ENCODE measurements at regions not wholly inside any gene's neighbourhood (a gene's known extent, or its start where the extent isn't known, plus 50 kb on each side); places are given as distances from the start of the nearest gene placed in this dataset.

- no peaks in the 10 kb centered on the region for H3K4me1 Mint-ChIP-seq (ENCODE audit: low read depth)
- POLR2A ChIA-PET = no interaction called here
- no peak for DNase-seq
- Histone ChIP-seq H3K4me1 (ENCODE audit: insufficient read depth, low read length) (no peaks in the 10 kb centered on the region), H3K9me3 (ENCODE audit: control insufficient read depth in 1 of 2, insufficient read depth in 1 of 2, low read length in 2 of 2) (peaks cover 0 to 3% of the 10 kb centered on the region in 2 experiments), H3K27ac (ENCODE audit: low read depth in 1 of 2, low read length in 2 of 2) (no peak overlapping the region), H3K27me3 (ENCODE audit: control insufficient read depth in 1 of 2, insufficient read depth in 2 of 2, low read length in 2 of 2) (no peaks in the 10 kb centered on the region), H3K36me3 (ENCODE audit: insufficient read depth, low read length) (no peaks in the 10 kb centered on the region), H3K4me3 (ENCODE audit: low read length) (no peak overlapping the region)
- H3K27ac Mint-ChIP-seq = no peak overlapping the region
- no peak overlapping the region for H3K4me3 Mint-ChIP-seq
- TF ChIP-seq, protein P1, sequence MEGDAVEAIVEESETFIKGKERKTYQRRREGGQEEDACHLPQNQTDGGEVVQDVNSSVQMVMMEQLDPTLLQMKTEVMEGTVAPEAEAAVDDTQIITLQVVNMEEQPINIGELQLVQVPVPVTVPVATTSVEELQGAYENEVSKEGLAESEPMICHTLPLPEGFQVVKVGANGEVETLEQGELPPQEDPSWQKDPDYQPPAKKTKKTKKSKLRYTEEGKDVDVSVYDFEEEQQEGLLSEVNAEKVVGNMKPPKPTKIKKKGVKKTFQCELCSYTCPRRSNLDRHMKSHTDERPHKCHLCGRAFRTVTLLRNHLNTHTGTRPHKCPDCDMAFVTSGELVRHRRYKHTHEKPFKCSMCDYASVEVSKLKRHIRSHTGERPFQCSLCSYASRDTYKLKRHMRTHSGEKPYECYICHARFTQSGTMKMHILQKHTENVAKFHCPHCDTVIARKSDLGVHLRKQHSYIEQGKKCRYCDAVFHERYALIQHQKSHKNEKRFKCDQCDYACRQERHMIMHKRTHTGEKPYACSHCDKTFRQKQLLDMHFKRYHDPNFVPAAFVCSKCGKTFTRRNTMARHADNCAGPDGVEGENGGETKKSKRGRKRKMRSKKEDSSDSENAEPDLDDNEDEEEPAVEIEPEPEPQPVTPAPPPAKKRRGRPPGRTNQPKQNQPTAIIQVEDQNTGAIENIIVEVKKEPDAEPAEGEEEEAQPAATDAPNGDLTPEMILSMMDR (IDR thresholded peaks at IDR 0.05) = no peak
- CTCF ChIA-PET = no interaction called here
- H3K9me3 Mint-ChIP-seq = no peaks in the 10 kb centered on the region
- H3K36me3 Mint-ChIP-seq (ENCODE audit: low read depth) = no peaks in the 10 kb centered on the region
- H3K27me3 Mint-ChIP-seq = no peaks in the 10 kb centered on the region
- intact Hi-C loops (cut with DNase I, micrococcal nuclease) = no loop called here
- ATAC-seq (ENCODE audit: poor library complexity) = no peak
These were observed 155.6 kb upstream of the POU3F3 start for GRCh38 chr2:104698276-104698675.

- H3K9me3 ChIP-seq (ENCODE audit: control insufficient read depth in 1 of 2, insufficient read depth in 1 of 2, low read length in 2 of 2) = peaks cover 0 to 8% of the 10 kb centered on the region in 2 experiments
- H3K4me3 ChIP-seq (ENCODE audit: low read length) = no peak overlapping the region
- TF ChIP-seq, protein P1 (IDR thresholded peaks at IDR 0.05) = no peak
- Mint-ChIP-seq H3K4me1 (ENCODE audit: low read depth) (no peaks in the 10 kb centered on the region), H3K4me3 (no peak overlapping the region), H3K9me3 (no peaks in the 10 kb centered on the region), H3K36me3 (ENCODE audit: low read depth) (no peaks in the 10 kb centered on the region), H3K27me3 (no peaks in the 10 kb centered on the region), H3K27ac (no peak overlapping the region)
- no peaks in the 10 kb centered on the region for H3K36me3 ChIP-seq (ENCODE audit: insufficient read depth, low read length)
- intact Hi-C loops (cut with DNase I, micrococcal nuclease) = no loop called here
- POLR2A ChIA-PET = no interaction called here
- no peaks in the 10 kb centered on the region for H3K27me3 ChIP-seq (ENCODE audit: control insufficient read depth in 1 of 2, insufficient read depth in 2 of 2, low read length in 2 of 2)
- H3K4me1 ChIP-seq (ENCODE audit: insufficient read depth, low read length) = no peaks in the 10 kb centered on the region
- CTCF ChIA-PET = no interaction called here
- DNase-seq (no peak), ATAC-seq (ENCODE audit: poor library complexity) (no peak)
- no peak overlapping the region for H3K27ac ChIP-seq (ENCODE audit: low read depth in 1 of 2, low read length in 2 of 2)
These were observed 152.5 kb upstream of the POU3F3 start for GRCh38 chr2:104701411-104701911.

DNA sequence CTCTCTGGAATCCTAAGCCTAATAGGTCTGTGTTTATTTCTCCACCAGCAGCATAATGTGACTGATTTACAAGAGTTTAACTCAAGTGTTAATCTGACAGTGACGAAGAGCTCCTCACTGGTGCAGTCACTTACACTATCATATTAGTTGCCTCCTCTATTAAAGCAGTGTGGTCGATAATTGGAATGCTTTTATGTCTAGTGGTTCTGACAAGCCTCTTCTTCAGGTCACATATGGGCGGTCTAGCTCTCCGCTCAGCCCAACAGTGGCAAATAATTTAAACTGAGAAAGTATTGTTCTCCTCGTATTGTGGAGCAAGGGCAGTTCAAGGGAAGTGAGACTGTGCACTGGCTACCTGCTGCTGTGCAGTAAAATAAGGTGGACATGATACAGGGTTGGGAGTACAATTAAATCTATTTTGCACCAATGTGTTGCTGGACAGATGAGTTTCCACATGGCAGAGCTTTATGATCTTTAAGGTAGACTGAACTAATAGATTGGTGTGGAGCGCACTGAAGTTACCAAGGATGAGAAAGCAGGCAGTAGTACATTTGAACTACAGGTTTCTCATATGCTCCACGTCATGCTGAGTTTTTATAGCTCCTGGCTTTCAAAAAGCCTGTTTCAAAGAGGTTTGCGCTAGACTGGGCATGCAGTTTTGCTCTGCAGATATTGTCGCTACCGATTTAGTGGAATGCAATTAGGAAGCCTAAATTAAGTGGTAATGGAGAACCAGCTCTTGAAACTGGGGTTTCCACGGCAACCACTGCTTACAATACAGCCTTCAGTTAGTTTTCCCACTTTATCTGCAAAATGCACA, 151.7 kb upstream of the POU3F3 start:
- ATAC-seq (ENCODE audit: poor library complexity) = no peak
- Mint-ChIP-seq H3K9me3 (no peaks in the 10 kb centered on the region), H3K27ac (no peak overlapping the region), H3K36me3 (ENCODE audit: low read depth) (no peaks in the 10 kb centered on the region), H3K27me3 (no peaks in the 10 kb centered on the region), H3K4me1 (ENCODE audit: low read depth) (no peaks in the 10 kb centered on the region), H3K4me3 (no peak overlapping the region)
- no peak for DNase-seq
- Histone ChIP-seq H3K27ac (ENCODE audit: low read depth in 1 of 2, low read length in 2 of 2) (no peak overlapping the region), H3K4me3 (ENCODE audit: low read length) (no peak overlapping the region), H3K36me3 (ENCODE audit: insufficient read depth, low read length) (no peaks in the 10 kb centered on the region), H3K4me1 (ENCODE audit: insufficient read depth, low read length) (no peaks in the 10 kb centered on the region), H3K9me3 (ENCODE audit: control insufficient read depth in 1 of 2, insufficient read depth in 1 of 2, low read length in 2 of 2) (peaks cover 0 to 8% of the 10 kb centered on the region in 2 experiments), H3K27me3 (ENCODE audit: control insufficient read depth in 1 of 2, insufficient read depth in 2 of 2, low read length in 2 of 2) (no peaks in the 10 kb centered on the region)
- ChIA-PET POLR2A (no interaction called here), CTCF (no interaction called here)
- intact Hi-C loops (cut with DNase I, micrococcal nuclease) = no loop called here
- TF ChIP-seq, protein P1 (IDR thresholded peaks at IDR 0.05) = no peak
